ENCODE measurements at regions not wholly inside any gene's neighbourhood (a gene's known extent, or its start where the extent isn't known, plus 50 kb on each side); places are given as distances from the start of the nearest gene placed in this dataset.
"Not testable (repeated sequence)": the region's sequence is repeated elsewhere in the genome, so short reads cannot be mapped to it uniquely, and the experiment has no call there.

GRCh38 chr5:118115791-118116190 lies 872.6 kb downstream of the DTWD2 start:
- TF ChIP-seq POLR2AphosphoS5 (IDR thresholded peaks at IDR 0.05; ENCODE audit: low read depth, low read length) (no peak), POU2F2 (IDR thresholded peaks at IDR 0.05; ENCODE audit: low read depth, low read length) (no peak), SPI1 (IDR thresholded peaks at IDR 0.05; ENCODE audit: low read depth, low read length) (no peak), POLR2A (IDR thresholded peaks at IDR 0.05; ENCODE audit: low read depth, low read length) (no peak), PAX5 (IDR thresholded peaks at IDR 0.05; ENCODE audit: insufficient read depth, low read length, severe bottlenecking) (no peak), TAF1 (IDR thresholded peaks at IDR 0.05; ENCODE audit: low read depth, low read length) (no peak)
- DNase-seq (ENCODE audit: insufficient read length, low spot score) = no peak
- FAIRE-seq = no peak

GRCh38 chr5:118111956-118112355 lies 876.4 kb downstream of the DTWD2 start:
- no peak for FAIRE-seq
- DNase-seq (ENCODE audit: insufficient read length, low spot score) = no peak
- TF ChIP-seq SPI1 (IDR thresholded peaks at IDR 0.05; ENCODE audit: low read depth, low read length) (no peak), TAF1 (IDR thresholded peaks at IDR 0.05; ENCODE audit: low read depth, low read length) (no peak), PAX5 (IDR thresholded peaks at IDR 0.05; ENCODE audit: insufficient read depth, low read length, severe bottlenecking) (no peak), POLR2AphosphoS5 (IDR thresholded peaks at IDR 0.05; ENCODE audit: low read depth, low read length) (no peak), POU2F2 (IDR thresholded peaks at IDR 0.05; ENCODE audit: low read depth, low read length) (no peak)

- not testable (repeated sequence) for FAIRE-seq; DNase-seq (ENCODE audit: insufficient read length, low spot score)
These were observed 881.1 kb downstream of the DTWD2 start for GRCh38 chr5:118107246-118107645.

GRCh38 chr5:118098716-118099115 lies 889.6 kb downstream of the DTWD2 start:
- TF ChIP-seq PAX5 (IDR thresholded peaks at IDR 0.05; ENCODE audit: insufficient read depth, low read length, severe bottlenecking) = no peak
- TF ChIP-seq TAF1 (IDR thresholded peaks at IDR 0.05; ENCODE audit: low read depth, low read length) = no peak
- no peak for TF ChIP-seq POLR2AphosphoS5 (IDR thresholded peaks at IDR 0.05; ENCODE audit: low read depth, low read length)
- no peak for FAIRE-seq
- DNase-seq (ENCODE audit: insufficient read length, low spot score) = no peak

GRCh38 chr5:118095115-118095514 lies 893.2 kb downstream of the DTWD2 start:
- TF ChIP-seq PAX5 (IDR thresholded peaks at IDR 0.05; ENCODE audit: insufficient read depth, low read length, severe bottlenecking) (no peak), SPI1 (IDR thresholded peaks at IDR 0.05; ENCODE audit: low read depth, low read length) (no peak), TAF1 (IDR thresholded peaks at IDR 0.05; ENCODE audit: low read depth, low read length) (no peak), POLR2AphosphoS5 (IDR thresholded peaks at IDR 0.05; ENCODE audit: low read depth, low read length) (no peak), POLR2A (IDR thresholded peaks at IDR 0.05; ENCODE audit: low read depth, low read length) (no peak), POU2F2 (IDR thresholded peaks at IDR 0.05; ENCODE audit: low read depth, low read length) (no peak)
- FAIRE-seq (no peak), DNase-seq (ENCODE audit: insufficient read length, low spot score) (no peak)

GRCh38 chr5:118088448-118088847 lies 899.9 kb downstream of the DTWD2 start:
- no peak for TF ChIP-seq POU2F2 (IDR thresholded peaks at IDR 0.05; ENCODE audit: low read depth, low read length)
- TF ChIP-seq TAF1 (IDR thresholded peaks at IDR 0.05; ENCODE audit: low read depth, low read length) = no peak
- no peak for TF ChIP-seq SPI1 (IDR thresholded peaks at IDR 0.05; ENCODE audit: low read depth, low read length)
- TF ChIP-seq POLR2A (IDR thresholded peaks at IDR 0.05; ENCODE audit: low read depth, low read length) = no peak
- TF ChIP-seq PAX5 (IDR thresholded peaks at IDR 0.05; ENCODE audit: insufficient read depth, low read length, severe bottlenecking) = no peak
- no peak for TF ChIP-seq POLR2AphosphoS5 (IDR thresholded peaks at IDR 0.05; ENCODE audit: low read depth, low read length)
- FAIRE-seq (no peak), DNase-seq (ENCODE audit: insufficient read length, low spot score) (no peak)

- TF ChIP-seq POLR2AphosphoS5 (IDR thresholded peaks at IDR 0.05; ENCODE audit: low read depth, low read length) (no peak), POU2F2 (IDR thresholded peaks at IDR 0.05; ENCODE audit: low read depth, low read length) (no peak), PAX5 (IDR thresholded peaks at IDR 0.05; ENCODE audit: insufficient read depth, low read length, severe bottlenecking) (no peak), POLR2A (IDR thresholded peaks at IDR 0.05; ENCODE audit: low read depth, low read length) (no peak), SPI1 (IDR thresholded peaks at IDR 0.05; ENCODE audit: low read depth, low read length) (no peak), TAF1 (IDR thresholded peaks at IDR 0.05; ENCODE audit: low read depth, low read length) (no peak)
- FAIRE-seq (no peak), DNase-seq (ENCODE audit: insufficient read length, low spot score) (no peak)
These were observed 911.9 kb downstream of the DTWD2 start for GRCh38 chr5:118076490-118076889.

- no peak for TF ChIP-seq POLR2AphosphoS5 (IDR thresholded peaks at IDR 0.05; ENCODE audit: low read depth, low read length)
- TF ChIP-seq PAX5 (IDR thresholded peaks at IDR 0.05; ENCODE audit: insufficient read depth, low read length, severe bottlenecking) = no peak
- TF ChIP-seq SPI1 (IDR thresholded peaks at IDR 0.05; ENCODE audit: low read depth, low read length) = no peak
- TF ChIP-seq POLR2A (IDR thresholded peaks at IDR 0.05; ENCODE audit: low read depth, low read length) = no peak
- TF ChIP-seq TAF1 (IDR thresholded peaks at IDR 0.05; ENCODE audit: low read depth, low read length) = no peak
- no peak for TF ChIP-seq POU2F2 (IDR thresholded peaks at IDR 0.05; ENCODE audit: low read depth, low read length)
- no peak for DNase-seq (ENCODE audit: insufficient read length, low spot score)
- no peak for FAIRE-seq
These were observed 918.3 kb downstream of the DTWD2 start for GRCh38 chr5:118070041-118070440.

- no peak for FAIRE-seq
- TF ChIP-seq PAX5 (IDR thresholded peaks at IDR 0.05; ENCODE audit: insufficient read depth, low read length, severe bottlenecking) = no peak
- no peak for TF ChIP-seq POU2F2 (IDR thresholded peaks at IDR 0.05; ENCODE audit: low read depth, low read length)
- TF ChIP-seq POLR2A (IDR thresholded peaks at IDR 0.05; ENCODE audit: low read depth, low read length) = no peak
- no peak for TF ChIP-seq SPI1 (IDR thresholded peaks at IDR 0.05; ENCODE audit: low read depth, low read length)
- TF ChIP-seq TAF1 (IDR thresholded peaks at IDR 0.05; ENCODE audit: low read depth, low read length) = no peak
- no peak for TF ChIP-seq POLR2AphosphoS5 (IDR thresholded peaks at IDR 0.05; ENCODE audit: low read depth, low read length)
- no peak for DNase-seq (ENCODE audit: insufficient read length, low spot score)
These were observed 918.9 kb downstream of the DTWD2 start for GRCh38 chr5:118069452-118069851.

- DNase-seq (ENCODE audit: insufficient read length, low spot score) = no peak
- no peak for TF ChIP-seq POU2F2 (IDR thresholded peaks at IDR 0.05; ENCODE audit: low read depth, low read length)
- no peak for TF ChIP-seq POLR2A (IDR thresholded peaks at IDR 0.05; ENCODE audit: low read depth, low read length)
- no peak for TF ChIP-seq TAF1 (IDR thresholded peaks at IDR 0.05; ENCODE audit: low read depth, low read length)
- no peak for TF ChIP-seq SPI1 (IDR thresholded peaks at IDR 0.05; ENCODE audit: low read depth, low read length)
- no peak for TF ChIP-seq PAX5 (IDR thresholded peaks at IDR 0.05; ENCODE audit: insufficient read depth, low read length, severe bottlenecking)
- TF ChIP-seq POLR2AphosphoS5 (IDR thresholded peaks at IDR 0.05; ENCODE audit: low read depth, low read length) = no peak
- FAIRE-seq = no peak
These were observed 919.5 kb downstream of the DTWD2 start for GRCh38 chr5:118068886-118069285.

GRCh38 chr5:118063836-118064235 lies 924.5 kb downstream of the DTWD2 start:
- DNase-seq (ENCODE audit: insufficient read length, low spot score); FAIRE-seq: not testable (repeated sequence)
